HG03558 (cell line): ENCODE measurements at regions not wholly inside any gene's neighbourhood (a gene's known extent, or its start where the extent isn't known, plus 50 kb on each side); places are given as distances from the start of the nearest gene placed in this dataset.

ENCODE experiments used
- ATAC-seq: cut with Tn5 transposase; IDR thresholded peaks from one replicate; pipeline ENCODE4 v1.9.1; 2021; ENCODE audit warnings: moderate number of reproducible peaks; ENCODE audit not compliant: unreplicated experiment; ENCODE audit errors: extremely low read depth

DNA sequence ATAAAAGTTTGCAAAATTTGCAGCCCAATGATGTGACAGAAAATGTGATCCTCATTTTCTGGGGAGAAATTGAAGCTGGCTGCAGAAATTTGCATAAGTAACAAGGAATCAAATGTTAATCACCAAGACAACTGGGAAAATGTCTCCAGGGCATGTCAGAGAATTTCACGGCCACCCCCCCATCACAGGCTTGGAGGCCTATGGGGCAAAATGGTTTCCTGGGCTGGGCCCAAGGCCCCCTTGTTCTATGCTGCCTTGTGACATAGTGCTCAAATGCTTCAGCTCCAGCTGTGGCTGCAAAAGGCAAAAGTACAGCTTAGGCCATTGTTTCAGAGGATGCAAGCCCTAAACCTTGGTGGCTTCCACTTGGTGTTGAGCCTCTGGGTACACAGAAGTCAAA is 1202.6 kb downstream of the EPHA7 start:
- no peak for ATAC-seq

DNA sequence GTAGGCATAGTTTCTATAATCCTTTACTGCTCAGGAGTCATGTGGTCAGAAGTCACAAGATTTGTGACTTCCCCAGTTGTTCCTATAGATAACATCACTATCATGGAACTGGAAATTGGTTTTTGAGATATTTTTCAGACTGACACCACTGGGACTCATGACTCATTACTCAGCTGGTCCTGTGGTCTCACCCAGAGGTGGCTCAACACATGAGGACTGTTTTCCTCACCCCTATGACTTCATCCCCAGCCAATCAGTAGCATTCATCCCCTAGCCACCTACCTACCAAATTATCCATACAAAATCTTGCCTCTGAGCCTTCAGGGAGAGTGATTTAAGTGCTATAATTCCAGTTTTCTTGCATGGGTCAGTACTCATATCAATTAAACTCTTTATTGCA is 1217.7 kb downstream of the EPHA7 start:
- no peak for ATAC-seq

DNA sequence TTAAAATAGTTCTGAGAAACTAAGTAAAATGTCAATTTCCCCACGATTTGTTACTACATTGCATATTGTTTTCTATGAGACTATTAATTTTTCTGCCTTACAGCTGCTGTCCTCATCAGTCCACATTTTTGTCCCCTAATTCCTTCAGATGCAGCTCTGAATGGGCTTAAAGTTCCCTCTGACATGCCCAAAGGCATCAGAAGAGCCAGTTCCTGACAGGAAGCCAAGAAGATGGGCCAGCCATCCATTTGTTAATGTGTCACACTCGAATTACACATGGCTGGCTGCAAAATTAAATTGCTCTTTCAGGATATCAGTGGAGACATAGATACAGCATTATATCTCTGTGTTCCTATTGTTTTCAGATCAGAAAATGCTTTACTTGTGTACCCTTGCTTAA is 1223.0 kb downstream of the EPHA7 start:
- ATAC-seq = no peak

- no peak for ATAC-seq
These were observed 1223.6 kb downstream of the EPHA7 start for GRCh38 chr6:92195796-92196195.

GRCh38 chr6:92188016-92188415 is 1231.3 kb downstream of the EPHA7 start:
- no peak for ATAC-seq

- no peak for ATAC-seq
These were observed 1234.4 kb downstream of the EPHA7 start for GRCh38 chr6:92184933-92185332.

DNA sequence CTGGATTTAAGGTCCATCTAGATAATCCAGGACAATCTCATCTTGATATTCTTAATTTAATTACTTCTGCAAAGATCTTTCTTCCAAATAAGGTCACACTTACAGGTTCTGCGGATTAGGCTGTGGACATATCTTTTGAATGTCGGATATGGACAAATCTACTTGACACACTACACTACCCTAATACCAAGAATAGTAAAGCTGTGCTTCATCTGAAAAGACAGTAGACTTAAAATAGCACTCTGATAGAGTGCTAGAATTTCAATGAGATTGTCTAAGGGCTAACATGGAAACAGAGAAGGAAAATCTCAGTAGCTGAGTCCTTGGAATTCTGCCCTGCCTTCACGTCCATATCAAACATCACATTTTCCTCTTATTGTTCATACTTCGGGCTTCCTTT is 1238.0 kb downstream of the EPHA7 start:
- ATAC-seq = no peak

- no peak for ATAC-seq
These were observed 1239.3 kb downstream of the EPHA7 start for GRCh38 chr6:92180090-92180489.

DNA sequence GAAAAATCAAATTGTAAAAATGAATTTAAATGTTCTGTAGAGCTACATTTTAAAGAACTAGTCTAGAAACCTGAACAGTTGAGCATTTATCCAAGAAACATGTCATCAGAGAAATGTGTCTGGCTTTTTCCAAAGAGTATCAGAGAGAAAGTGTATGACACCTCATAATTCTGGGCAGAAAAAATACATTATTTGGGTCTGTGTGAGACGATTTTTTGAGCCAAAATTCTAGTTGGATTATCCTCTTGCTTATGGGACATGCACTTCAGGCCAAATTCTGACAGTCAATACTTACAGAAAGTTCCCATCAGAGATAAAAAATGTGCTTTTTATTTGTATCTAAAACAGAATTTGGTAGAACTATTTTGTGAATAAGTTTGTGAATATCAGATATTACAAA is 1242.7 kb downstream of the EPHA7 start:
- no peak for ATAC-seq

DNA sequence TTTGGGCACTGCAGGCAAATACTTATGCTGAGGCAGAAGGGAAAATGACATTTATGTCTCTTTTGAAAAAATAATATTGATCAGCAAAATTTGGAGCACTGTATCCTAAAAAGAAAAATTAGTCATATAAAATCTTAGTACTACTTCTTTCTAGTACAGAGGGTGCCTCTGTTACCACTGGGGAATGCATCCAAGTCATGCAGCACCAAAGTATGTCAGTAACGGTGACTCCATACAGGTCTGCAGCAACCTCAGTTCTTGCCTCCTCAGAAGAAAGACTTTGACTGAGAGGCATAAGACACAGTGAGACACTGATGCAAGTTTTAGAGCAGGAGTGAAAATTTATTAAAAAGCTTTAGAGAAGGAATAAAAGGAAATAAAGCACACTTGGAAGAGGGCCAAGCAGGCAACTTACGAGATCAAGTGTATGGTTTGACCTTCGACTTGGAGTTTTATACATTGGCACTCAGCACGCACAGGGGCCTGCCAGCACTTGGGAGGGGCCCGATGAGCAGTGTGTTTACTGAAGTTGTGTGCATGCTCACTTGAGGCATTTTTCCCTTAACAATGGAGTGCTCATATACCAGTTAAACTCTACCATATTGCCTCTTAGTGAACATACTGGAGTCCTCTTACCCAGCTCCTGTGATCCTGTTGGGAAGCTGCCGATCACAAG is 1244.8 kb downstream of the EPHA7 start:
- no peak for ATAC-seq

DNA sequence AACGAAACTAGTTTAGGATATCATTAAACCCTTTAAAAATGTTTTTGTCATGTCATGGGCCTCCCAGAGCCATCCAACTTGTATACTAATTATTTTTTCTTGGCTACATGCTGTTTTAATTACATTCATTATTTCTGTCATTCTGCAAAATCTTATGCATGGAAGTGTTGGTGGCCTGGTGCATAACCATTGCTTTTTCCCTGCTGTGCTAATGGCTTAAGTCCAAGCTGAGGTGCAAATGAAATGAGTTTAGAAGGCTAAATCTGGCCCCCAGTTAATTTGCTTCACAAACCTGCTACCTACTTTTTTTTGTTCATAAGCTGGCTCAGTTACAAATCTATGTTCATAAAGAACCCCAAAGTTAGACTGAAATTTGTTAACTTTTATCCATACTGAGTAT is 1249.9 kb downstream of the EPHA7 start:
- no peak for ATAC-seq

DNA sequence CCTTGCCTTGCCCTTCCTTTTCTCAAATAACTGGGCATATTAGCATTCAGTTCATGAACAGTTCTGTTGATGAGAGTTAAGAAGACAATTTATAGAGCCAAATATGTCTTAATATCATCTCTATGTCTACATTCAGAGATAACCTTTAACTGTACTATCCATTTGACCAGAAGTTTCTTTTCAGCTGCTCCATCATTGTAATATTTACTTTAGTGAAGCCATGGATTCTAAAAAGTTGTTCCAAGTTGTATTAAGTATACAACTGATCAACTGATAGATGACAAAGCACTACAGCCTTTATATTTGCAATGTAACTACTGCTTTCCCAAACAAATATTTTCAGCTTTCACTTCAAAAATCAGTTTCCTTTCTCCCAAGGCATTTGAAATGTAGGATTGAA is 1252.7 kb downstream of the EPHA7 start:
- ATAC-seq = no peak

GRCh38 chr6:92161953-92162352 is 1257.4 kb downstream of the EPHA7 start:
- ATAC-seq = no peak

- no peak for ATAC-seq
These were observed 1259.1 kb downstream of the EPHA7 start for GRCh38 chr6:92160226-92160625.

DNA sequence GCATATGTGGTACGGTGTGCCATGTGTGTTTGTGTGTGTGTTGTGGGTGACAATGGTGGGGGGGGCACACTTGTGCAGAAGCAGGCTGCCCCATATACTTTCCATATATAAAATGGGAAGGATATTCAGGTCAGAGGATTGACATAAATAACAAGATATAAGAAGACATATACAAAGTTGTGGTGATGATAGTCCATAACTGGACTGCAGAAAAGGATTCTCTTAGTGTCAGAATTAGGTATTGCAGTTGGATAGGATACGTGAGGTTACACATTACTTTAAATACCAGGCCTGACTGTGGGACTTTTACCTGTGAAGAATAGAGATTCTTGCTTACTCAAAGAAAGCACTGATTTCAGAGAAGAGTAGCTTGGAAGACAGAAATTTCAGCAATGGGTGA is 1260.3 kb downstream of the EPHA7 start:
- no peak for ATAC-seq

- ATAC-seq = no peak
These were observed 1268.8 kb downstream of the EPHA7 start for GRCh38 chr6:92150553-92150952.

DNA sequence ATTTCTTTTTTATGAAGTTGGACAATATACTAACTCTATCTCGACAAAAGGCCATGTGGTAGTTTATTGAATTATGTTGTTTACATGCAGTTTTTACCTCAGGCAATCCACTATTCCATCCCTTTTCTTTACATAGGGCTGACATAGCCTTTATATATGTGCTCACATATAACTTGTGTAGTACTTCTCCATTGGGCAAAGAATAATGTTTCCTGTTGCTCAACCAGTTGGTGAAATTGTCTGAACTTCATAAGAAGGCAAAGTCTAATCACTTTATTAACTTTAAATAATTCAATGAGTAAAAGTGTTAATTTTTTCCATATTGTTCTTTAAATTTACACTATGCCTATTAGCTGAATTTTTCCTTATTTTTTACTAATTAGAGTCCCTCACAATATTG is 1272.1 kb downstream of the EPHA7 start:
- ATAC-seq = no peak

GRCh38 chr6:92139601-92140000 is 1279.8 kb downstream of the EPHA7 start:
- ATAC-seq = no peak

GRCh38 chr6:92132957-92133356 is 1286.4 kb downstream of the EPHA7 start:
- no peak for ATAC-seq

DNA sequence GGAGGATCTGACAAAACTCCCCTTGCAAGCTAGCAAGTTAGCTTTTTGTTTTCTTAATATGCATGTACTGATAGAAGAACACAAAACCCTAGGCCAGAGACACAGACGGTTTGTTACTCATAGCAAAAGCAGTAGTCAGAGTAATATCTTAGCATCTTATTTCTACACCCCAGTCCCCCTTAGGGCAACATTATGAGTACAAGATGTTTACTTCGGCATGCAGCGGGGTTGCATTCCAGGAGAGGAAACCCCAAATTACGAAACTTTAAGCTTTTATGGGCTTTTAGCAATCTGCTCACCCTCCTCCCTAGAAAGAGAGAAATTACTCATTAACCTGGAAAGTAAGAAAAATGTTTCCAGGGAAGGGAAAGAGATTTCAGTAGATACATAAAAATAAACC is 1286.9 kb downstream of the EPHA7 start:
- ATAC-seq = no peak

DNA sequence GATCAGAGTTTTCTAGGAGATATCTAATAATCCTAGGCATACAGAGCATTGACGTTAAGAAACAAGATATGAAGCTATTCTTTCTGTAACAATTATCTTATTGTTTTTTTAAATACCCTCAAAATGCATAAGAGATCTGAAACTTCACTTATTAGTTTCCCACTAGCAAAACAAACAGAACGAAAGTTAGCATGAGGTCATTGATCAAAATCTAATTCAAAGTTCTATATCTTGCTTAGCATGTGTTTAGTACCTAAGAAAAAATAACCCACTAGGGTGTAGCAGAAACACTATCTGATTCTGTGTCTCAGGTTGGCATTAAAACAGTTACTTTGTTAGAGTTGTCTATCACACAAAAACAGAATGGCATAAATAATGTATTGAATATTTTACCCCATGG is 1288.4 kb downstream of the EPHA7 start:
- ATAC-seq = no peak

- ATAC-seq = no peak
These were observed 1292.4 kb downstream of the EPHA7 start for GRCh38 chr6:92126983-92127382.

DNA sequence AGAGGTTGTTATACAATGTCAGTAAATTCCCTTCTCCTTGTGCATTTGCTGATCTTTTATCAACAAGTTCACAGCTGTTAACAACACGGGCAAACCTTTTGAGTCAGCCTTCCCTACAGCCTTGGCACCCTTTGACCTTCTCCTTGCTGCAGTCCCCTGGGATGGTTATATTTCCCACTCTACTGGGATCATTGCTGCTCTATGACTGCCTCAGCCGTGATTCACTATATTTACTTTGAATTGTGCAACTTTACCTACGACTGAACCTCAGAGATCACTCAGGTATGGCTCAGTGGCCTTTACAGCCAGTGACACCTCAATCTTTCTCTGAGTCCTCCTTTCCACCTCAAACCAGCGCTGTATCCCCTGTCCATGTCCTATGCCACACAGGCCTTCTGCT is 1293.3 kb downstream of the EPHA7 start:
- no peak for ATAC-seq
